K562 (cell line): ENCODE measurements at regions not wholly inside any gene's neighbourhood (a gene's known extent, or its start where the extent isn't known, plus 50 kb on each side); places are given as distances from the start of the nearest gene placed in this dataset.
"Not testable (repeated sequence)": the region's sequence is repeated elsewhere in the genome, so short reads cannot be mapped to it uniquely, and the experiment has no call there.

Source experiments
- ATAC-seq: fragments of 200-7000 bp; cut with Tn5 transposase; 3 replicates; pipeline ENCODE4 v1.9.1; 2020; ENCODE audit warnings: moderate library complexity
- BruUV-seq: library from RNA; stranded (reverse); fragments of 400-500 nt; replicated peaks from 2 replicates; lab custom pipeline; 2021; lab: Mats Ljungman, UMichigan
- CTCF ChIA-PET: fragments of 300-600 bp; formaldehyde crosslinking; extraction: SDS; loops from one replicate; lab custom pipeline; 2021; ENCODE audit warnings: low intra/inter-chr PET ratio; lab: Yijun Ruan, JAX
- POLR2A ChIA-PET: fragments of 300-600, 350-650 bp; sonication (Branson Sonifier 250); formaldehyde crosslinking; extraction: SDS; loops from one replicate; lab custom pipeline; 2021; ENCODE audit warnings: antibody characterized with exemption, inconsistent platforms; lab: Yijun Ruan, JAX
- DNase-seq, 4 experiments: peaks; one replicate each; pipeline versions ENCODE4 v3.0.0 to v3.0.0-alpha.2; 2011 to 2018; ENCODE audit warnings: low spot score in 3 of 4, mixed read lengths in 3 of 4; ENCODE audit errors: extremely low read depth in 1 of 4
- FAIRE-seq: peaks from 2 replicates; lab custom pipeline; 2011; peaks lifted over from hg19 to GRCh38; lab: Jason Lieb, UNC
- H2AFZ ChIP-seq: 2 replicates; pipeline ENCODE4 v1.6.0; 2011; ENCODE audit warnings: low read depth, low read length, control low read depth, inconsistent platforms
- H3K27ac ChIP-seq: fragments of 200-600 bp; 3 replicates; pipeline ENCODE4 v1.8.0; 2011; ENCODE audit warnings: low read depth, mild to moderate bottlenecking, control low read depth, inconsistent platforms, low read length, moderate library complexity, mixed read lengths; ENCODE audit errors: extremely low read depth
- H3K27me3 ChIP-seq, 2 experiments: fragments of 300-600 bp in 1 of 2; 2 replicates in 1 of 2; 3 replicates in 1 of 2; pipeline versions ENCODE4 v1.6.0 to v1.8.0; 2011; ENCODE audit warnings: inconsistent platforms in 2 of 2, low read length in 2 of 2, mild to moderate bottlenecking in 1 of 2, mixed read lengths in 1 of 2, moderate library complexity in 1 of 2; ENCODE audit not compliant: control insufficient read depth in 2 of 2, insufficient read depth in 2 of 2
- H3K36me3 ChIP-seq: fragments of 300-600 bp; 3 replicates; pipeline ENCODE4 v1.8.0; 2011; ENCODE audit warnings: mild to moderate bottlenecking, low read length, inconsistent platforms; ENCODE audit not compliant: control insufficient read depth, insufficient read depth
- H3K4me1 ChIP-seq, 2 experiments: fragments of 200-600 bp in 1 of 2; replicated peaks in 1 of 2; 2 replicates in 1 of 2; 3 replicates in 1 of 2; pipeline versions ENCODE4 v1.5.1 to v1.8.0; 2011; ENCODE audit warnings: inconsistent platforms in 2 of 2, low read length in 2 of 2, mild to moderate bottlenecking in 1 of 2, mixed read lengths in 1 of 2, moderate library complexity in 1 of 2; ENCODE audit not compliant: control insufficient read depth in 2 of 2, insufficient read depth in 2 of 2
- H3K4me2 ChIP-seq: 2 replicates; pipeline ENCODE4 v1.6.1; 2011; ENCODE audit warnings: low read length, control low read depth, inconsistent platforms, mixed read lengths; ENCODE audit not compliant: insufficient read depth
- H3K4me3 ChIP-seq: fragments of 200-600 bp; sonication (generic), shearing (Covaris generic); 2 replicates; pipeline ENCODE4 v1.5.1; 2016; ENCODE audit warnings: control low read depth, inconsistent platforms
- H3K79me2 ChIP-seq: fragments of 200-600 bp; 3 replicates; pipeline ENCODE4 v1.8.0; 2011; ENCODE audit warnings: low read length, inconsistent platforms; ENCODE audit not compliant: control insufficient read depth, insufficient read depth
- H3K9ac ChIP-seq, 2 experiments: 2 replicates each; pipeline versions ENCODE4 v1.6.0 to v1.6.1; 2011; ENCODE audit warnings: low read depth in 2 of 2, low read length in 2 of 2, control low read depth in 1 of 2, inconsistent platforms in 1 of 2, mild to moderate bottlenecking in 1 of 2, mixed read lengths in 1 of 2; ENCODE audit not compliant: insufficient read depth in 1 of 2
- H3K9me1 ChIP-seq: one replicate; pipeline ENCODE4 v1.6.0; 2011; ENCODE audit warnings: inconsistent platforms, mild to moderate bottlenecking, low read length, moderate library complexity; ENCODE audit not compliant: control insufficient read depth, insufficient read depth
- H3K9me3 ChIP-seq: replicated peaks from 2 replicates; pipeline ENCODE4 v1.5.1; 2011; ENCODE audit warnings: low read depth, low read length, inconsistent platforms; ENCODE audit not compliant: control insufficient read depth, insufficient read depth
- H4K20me1 ChIP-seq: replicated peaks from 2 replicates; pipeline ENCODE4 v1.6.1; 2011; ENCODE audit warnings: low read length, inconsistent platforms, mixed read lengths; ENCODE audit not compliant: control insufficient read depth, insufficient read depth
- KAT7 ChIP-seq: sonication (generic); formaldehyde crosslinking; IDR thresholded peaks from 2 replicates; pipeline ENCODE4 v1.8.0; 2022; ENCODE audit warnings: missing genetic modification reagents, mild to moderate bottlenecking, borderline replicate concordance
- KAT8 ChIP-seq: fragments of 450-650 bp; IDR thresholded peaks from 2 replicates; pipeline ENCODE4 v1.6.1; 2016; ENCODE audit warnings: low read depth, mild to moderate bottlenecking
- LEF1 ChIP-seq: fragments of 450-650 bp; IDR thresholded peaks from 2 replicates; pipeline ENCODE4 v1.6.1; 2016; ENCODE audit warnings: mild to moderate bottlenecking
- MTF1 ChIP-seq: fragments of 250-450 bp; sonication (Bioruptor Pico); IDR thresholded peaks from 2 replicates; pipeline ENCODE4 v1.9.0; 2021; ENCODE audit warnings: moderate library complexity, mild to moderate bottlenecking, inconsistent platforms, borderline replicate concordance
- POLR3A ChIP-seq: IDR thresholded peaks from 2 replicates; pipeline ENCODE4 v1.6.1; 2011; ENCODE audit warnings: borderline replicate concordance, mild to moderate bottlenecking, moderate library complexity; ENCODE audit not compliant: insufficient read length, insufficient read depth; ENCODE audit errors: extremely low read depth
- SMAD1 ChIP-seq: fragments of 150-350 bp; IDR thresholded peaks from 2 replicates; pipeline ENCODE4 v1.6.1; 2014; ENCODE audit warnings: low read length, low read depth; ENCODE audit not compliant: partially characterized antibody
- SNRNP70 ChIP-seq: fragments of 200-400 bp; formaldehyde crosslinking; optimal IDR thresholded peaks from 2 replicates; pipeline ENCODE3; 2017; ENCODE audit warnings: low read depth, low read length
- SPI1 ChIP-seq: IDR thresholded peaks from 2 replicates; pipeline ENCODE4 v1.6.1; 2011; ENCODE audit warnings: low read depth, low read length, control low read depth, borderline replicate concordance
- ZNF124 ChIP-seq: sonication (generic); formaldehyde crosslinking; IDR thresholded peaks from 2 replicates; pipeline ENCODE4 v1.8.1; 2022; ENCODE audit warnings: missing genetic modification reagents
- WGBS: fragments of 100-300 bp; shearing (Covaris generic); methylation state at CpG from one replicate; pipeline ENCODE4 v1.1.6; 2016; ENCODE audit warnings: low coverage, mixed read lengths; ENCODE audit not compliant: insufficient coverage; ENCODE audit errors: missing lambda C conversion rate; 5-methylcytosine and 5-hydroxymethylcytosine counted together
- in situ Hi-C: fragments of 300-500 bp; cut with MboI; formaldehyde crosslinking; loops from 4 replicates; pipeline ENCODE4 v1.15.0; 2018; ENCODE audit warnings: inconsistent platforms, mixed read lengths
- intact Hi-C: fragments of 100-400 bp; cut with micrococcal nuclease; formaldehyde crosslinking; loops from 2 replicates; pipeline ENCODE4 v1.14.2; 2022
- TF ChIP-seq, protein P1 (sequence below): sonication (generic); formaldehyde crosslinking; IDR thresholded peaks from 2 replicates; pipeline ENCODE4 v1.8.0; 2022; ENCODE audit warnings: mild to moderate bottlenecking, missing genetic modification reagents, borderline replicate concordance
- TF ChIP-seq, protein P2 (sequence below): fragments of 250-450 bp; sonication (Bioruptor Pico); IDR thresholded peaks from 2 replicates; pipeline ENCODE4 v1.8.0; 2021; ENCODE audit warnings: mild to moderate bottlenecking, moderate library complexity

DNA sequence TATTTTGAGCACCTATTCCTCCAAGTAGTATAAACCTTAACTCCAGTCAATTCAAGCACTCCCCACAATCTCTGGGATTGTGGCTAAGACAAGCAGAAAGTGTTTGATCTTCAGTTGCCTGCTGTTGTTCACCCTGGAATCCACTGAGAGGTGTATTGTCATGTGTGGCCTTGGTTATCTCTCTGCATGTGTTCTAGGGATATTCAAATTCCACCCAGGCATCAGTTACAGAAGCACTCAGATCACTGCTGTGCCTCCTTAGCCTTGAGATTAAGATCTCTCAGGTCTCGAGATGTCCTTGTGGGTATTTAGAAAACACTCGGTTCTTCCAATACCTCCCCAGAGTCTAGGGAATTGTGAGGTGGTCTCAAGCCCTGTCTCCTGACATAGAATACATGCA is 213.3 kb downstream of the SMARCA1 start (continued):
- TF ChIP-seq, protein P1, sequence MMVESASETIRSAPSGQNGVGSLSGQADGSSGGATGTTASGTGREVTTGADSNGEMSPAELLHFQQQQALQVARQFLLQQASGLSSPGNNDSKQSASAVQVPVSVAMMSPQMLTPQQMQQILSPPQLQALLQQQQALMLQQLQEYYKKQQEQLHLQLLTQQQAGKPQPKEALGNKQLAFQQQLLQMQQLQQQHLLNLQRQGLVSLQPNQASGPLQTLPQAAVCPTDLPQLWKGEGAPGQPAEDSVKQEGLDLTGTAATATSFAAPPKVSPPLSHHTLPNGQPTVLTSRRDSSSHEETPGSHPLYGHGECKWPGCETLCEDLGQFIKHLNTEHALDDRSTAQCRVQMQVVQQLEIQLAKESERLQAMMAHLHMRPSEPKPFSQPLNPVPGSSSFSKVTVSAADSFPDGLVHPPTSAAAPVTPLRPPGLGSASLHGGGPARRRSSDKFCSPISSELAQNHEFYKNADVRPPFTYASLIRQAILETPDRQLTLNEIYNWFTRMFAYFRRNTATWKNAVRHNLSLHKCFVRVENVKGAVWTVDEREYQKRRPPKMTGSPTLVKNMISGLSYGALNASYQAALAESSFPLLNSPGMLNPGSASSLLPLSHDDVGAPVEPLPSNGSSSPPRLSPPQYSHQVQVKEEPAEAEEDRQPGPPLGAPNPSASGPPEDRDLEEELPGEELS (CRISPR knock-in tag): no peak
- TF ChIP-seq LEF1: no peak
- TF ChIP-seq KAT7 (CRISPR knock-in tag): no peak
- TF ChIP-seq, all 486 proteins: peak for 0

DNA sequence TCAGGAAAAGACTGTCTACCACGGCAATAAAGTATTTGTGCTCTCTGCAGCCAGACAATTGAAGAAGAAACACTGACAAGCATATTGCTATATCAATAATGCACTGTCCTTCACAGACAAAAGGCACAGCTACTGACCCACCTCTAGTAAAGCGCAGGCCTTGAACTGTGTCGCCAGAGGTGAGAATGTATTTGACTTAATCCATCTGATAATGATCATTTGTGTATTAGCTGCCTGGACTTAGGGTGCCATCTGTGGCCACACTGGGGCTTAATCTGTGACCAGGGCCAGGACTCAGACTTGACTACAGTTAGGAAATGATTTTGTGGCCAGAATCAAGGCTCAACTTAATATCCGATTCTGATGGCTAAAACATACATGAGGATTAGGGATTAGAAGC is 260.4 kb downstream of the SMARCA1 start:
- no peaks in the 10 kb centered on the region for H3K36me3 ChIP-seq
- H3K79me2 ChIP-seq: no peaks in the 10 kb centered on the region
- no peak overlapping the region for H3K9ac ChIP-seq
- H4K20me1 ChIP-seq: no peaks in the 10 kb centered on the region
- ChIA-PET CTCF (interaction anchor here (0.7 kb wide), 1 partner anchor 1969 kb away, joined by 3 read pairs; no protein-coding TSS in a partner anchor), POLR2A (no interaction called here)
- no peaks in the 10 kb centered on the region for H3K27me3 ChIP-seq
- H3K27ac ChIP-seq: no peak overlapping the region
- intact Hi-C loops: no loop called here
- no peak overlapping the region for H2AFZ ChIP-seq
- ATAC-seq (no peak), FAIRE-seq (no peak), DNase-seq (no peak)
- no TSS peak for BruUV-seq
- no peak overlapping the region for H3K4me2 ChIP-seq
- TF ChIP-seq MTF1 (CRISPR knock-in tag): no peak
- TF ChIP-seq ZNF124 (CRISPR knock-in tag): no peak
- TF ChIP-seq, protein P2, sequence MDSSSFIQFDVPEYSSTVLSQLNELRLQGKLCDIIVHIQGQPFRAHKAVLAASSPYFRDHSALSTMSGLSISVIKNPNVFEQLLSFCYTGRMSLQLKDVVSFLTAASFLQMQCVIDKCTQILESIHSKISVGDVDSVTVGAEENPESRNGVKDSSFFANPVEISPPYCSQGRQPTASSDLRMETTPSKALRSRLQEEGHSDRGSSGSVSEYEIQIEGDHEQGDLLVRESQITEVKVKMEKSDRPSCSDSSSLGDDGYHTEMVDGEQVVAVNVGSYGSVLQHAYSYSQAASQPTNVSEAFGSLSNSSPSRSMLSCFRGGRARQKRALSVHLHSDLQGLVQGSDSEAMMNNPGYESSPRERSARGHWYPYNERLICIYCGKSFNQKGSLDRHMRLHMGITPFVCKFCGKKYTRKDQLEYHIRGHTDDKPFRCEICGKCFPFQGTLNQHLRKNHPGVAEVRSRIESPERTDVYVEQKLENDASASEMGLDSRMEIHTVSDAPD (CRISPR knock-in tag): no peak
- TF ChIP-seq SNRNP70: no peak
- no peak for TF ChIP-seq SPI1
- no peak for TF ChIP-seq KAT8
- no peak for TF ChIP-seq POLR3A
- TF ChIP-seq SMAD1: no peak
- in situ Hi-C loops: no loop called here
- no peak overlapping the region for H3K4me3 ChIP-seq
- no peaks in the 10 kb centered on the region for H3K4me1 ChIP-seq
- WGBS: 6% methylated on average over 4 of the region's 4 CpGs
- H3K9me1 ChIP-seq: no peaks in the 10 kb centered on the region
- H3K9me3 ChIP-seq: no peaks in the 10 kb centered on the region

DNA sequence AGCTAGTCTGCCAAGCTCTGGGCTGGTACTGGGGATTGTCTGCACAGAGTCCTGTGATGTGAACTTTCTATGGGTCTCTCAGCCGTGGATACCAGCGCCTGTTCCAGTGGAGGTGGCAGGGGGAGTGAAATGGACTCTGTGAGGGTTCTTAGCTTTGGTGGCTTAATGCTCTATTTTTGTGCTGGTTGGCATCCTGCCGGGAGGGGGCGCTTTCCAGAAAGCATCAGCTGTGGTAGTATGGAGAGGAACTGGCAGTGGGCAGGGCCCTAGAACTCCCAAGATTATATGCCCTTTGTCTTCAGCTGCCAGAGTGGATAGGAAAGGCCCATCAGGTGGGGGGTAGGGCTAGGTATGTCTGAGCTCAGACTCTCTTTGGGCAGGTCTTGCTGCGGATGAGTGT is 267.8 kb downstream of the SMARCA1 start:
- CTCF ChIA-PET, ATAC-seq, H3K27ac ChIP-seq, H3K9me1 ChIP-seq, H3K4me3 ChIP-seq, POLR2A ChIA-PET, H3K27me3 ChIP-seq, FAIRE-seq, H3K4me1 ChIP-seq, DNase-seq, H3K36me3 ChIP-seq, BruUV-seq, H3K9me3 ChIP-seq, H2AFZ ChIP-seq, H4K20me1 ChIP-seq, intact Hi-C loops, in situ Hi-C loops, H3K4me2 ChIP-seq, H3K9ac ChIP-seq, H3K79me2 ChIP-seq: not testable (repeated sequence)
- WGBS: 2% methylated on average over 4 of the region's 5 CpGs
